ENCODE measurements at regions not wholly inside any gene's neighbourhood (a gene's known extent, or its start where the extent isn't known, plus 50 kb on each side); places are given as distances from the start of the nearest gene placed in this dataset.

DNA sequence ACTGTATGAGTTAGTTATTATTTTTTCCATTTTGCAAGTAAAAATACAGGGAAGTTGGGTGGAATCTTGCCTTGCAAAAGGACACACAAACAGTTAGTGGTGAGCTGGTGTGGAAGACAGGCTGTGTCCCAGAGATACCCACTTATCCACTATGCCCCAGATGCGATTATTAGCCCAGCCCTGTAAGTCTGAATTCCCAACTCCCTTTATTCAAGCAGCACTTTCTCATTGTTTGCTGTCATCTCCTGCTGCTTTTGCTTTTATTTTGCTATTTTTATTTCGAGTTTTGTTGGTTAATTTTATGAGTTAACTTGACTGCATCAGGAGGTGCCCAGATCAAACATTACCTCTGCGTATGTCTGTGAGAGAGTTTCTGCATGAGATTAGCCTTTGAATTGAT, 239.4 kb downstream of the DOK5 start:
- no peaks in the 10 kb centered on the region for H3K9me2 ChIP-seq (replicated peaks; ENCODE audit: low read depth, low read length)
- no peak overlapping the region for H3K4me2 ChIP-seq (ENCODE audit: low read depth, low read length, poor library complexity, severe bottlenecking)
- H3K27me3 ChIP-seq (ENCODE audit: insufficient read depth, low read length, poor library complexity, severe bottlenecking) = no peaks in the 10 kb centered on the region
- no peaks in the 10 kb centered on the region for H3K79me2 ChIP-seq (ENCODE audit: insufficient read depth, low read length)
- TF ChIP-seq EZH2phosphoT487 (IDR thresholded peaks at IDR 0.05; ENCODE audit: borderline replicate concordance) = no peak
- TF ChIP-seq, protein P1, sequence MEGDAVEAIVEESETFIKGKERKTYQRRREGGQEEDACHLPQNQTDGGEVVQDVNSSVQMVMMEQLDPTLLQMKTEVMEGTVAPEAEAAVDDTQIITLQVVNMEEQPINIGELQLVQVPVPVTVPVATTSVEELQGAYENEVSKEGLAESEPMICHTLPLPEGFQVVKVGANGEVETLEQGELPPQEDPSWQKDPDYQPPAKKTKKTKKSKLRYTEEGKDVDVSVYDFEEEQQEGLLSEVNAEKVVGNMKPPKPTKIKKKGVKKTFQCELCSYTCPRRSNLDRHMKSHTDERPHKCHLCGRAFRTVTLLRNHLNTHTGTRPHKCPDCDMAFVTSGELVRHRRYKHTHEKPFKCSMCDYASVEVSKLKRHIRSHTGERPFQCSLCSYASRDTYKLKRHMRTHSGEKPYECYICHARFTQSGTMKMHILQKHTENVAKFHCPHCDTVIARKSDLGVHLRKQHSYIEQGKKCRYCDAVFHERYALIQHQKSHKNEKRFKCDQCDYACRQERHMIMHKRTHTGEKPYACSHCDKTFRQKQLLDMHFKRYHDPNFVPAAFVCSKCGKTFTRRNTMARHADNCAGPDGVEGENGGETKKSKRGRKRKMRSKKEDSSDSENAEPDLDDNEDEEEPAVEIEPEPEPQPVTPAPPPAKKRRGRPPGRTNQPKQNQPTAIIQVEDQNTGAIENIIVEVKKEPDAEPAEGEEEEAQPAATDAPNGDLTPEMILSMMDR (conservative IDR thresholded peaks at IDR 0.05; ENCODE audit: low read length) = no peak
- H3K9ac ChIP-seq (ENCODE audit: low read depth, low read length, poor library complexity, severe bottlenecking) = no peak overlapping the region
- no peaks in the 10 kb centered on the region for H3K36me3 ChIP-seq (ENCODE audit: insufficient read depth, low read length)
- no peak overlapping the region for H3K4me3 ChIP-seq (ENCODE audit: low read length, poor library complexity, severe bottlenecking)
- H3K4me1 ChIP-seq (ENCODE audit: insufficient read depth, low read length, poor library complexity, severe bottlenecking) = no peaks in the 10 kb centered on the region
- H3F3A ChIP-seq (ENCODE audit: low read depth) = no peaks in the 10 kb centered on the region
- H4K20me1 ChIP-seq (ENCODE audit: insufficient read depth, low read length, poor library complexity, severe bottlenecking) = no peaks in the 10 kb centered on the region
- H3K9me3 ChIP-seq (ENCODE audit: insufficient read depth, low read depth, low read length) = no peaks in the 10 kb centered on the region
- H2AFZ ChIP-seq (ENCODE audit: low read length) = no peak overlapping the region

DNA sequence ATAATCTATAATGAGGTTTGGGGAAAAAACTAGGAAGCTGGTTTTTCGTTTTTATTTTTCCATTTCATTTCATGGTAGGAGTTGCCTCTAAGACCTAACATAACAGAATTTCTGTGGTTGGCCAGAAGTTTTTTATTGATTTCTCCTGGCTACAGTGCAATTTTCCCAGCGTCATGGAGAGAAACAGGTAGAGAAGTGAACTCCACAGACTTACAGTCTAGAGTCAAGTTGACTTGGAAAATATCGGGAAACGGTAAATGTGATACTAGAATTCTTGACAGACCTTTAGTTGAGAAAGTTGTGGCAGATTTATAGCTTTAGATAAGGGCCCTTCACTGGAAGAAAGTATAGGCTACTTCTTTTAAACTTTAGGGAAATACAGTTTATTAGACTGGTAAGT, 238.3 kb downstream of the DOK5 start:
- Histone ChIP-seq H3K9ac (ENCODE audit: low read depth, low read length, poor library complexity, severe bottlenecking) (no peak overlapping the region), H3K36me3 (ENCODE audit: insufficient read depth, low read length) (no peaks in the 10 kb centered on the region), H3K9me2 (replicated peaks; ENCODE audit: low read depth, low read length) (no peaks in the 10 kb centered on the region), H3K9me3 (ENCODE audit: insufficient read depth, low read depth, low read length) (no peaks in the 10 kb centered on the region), H4K20me1 (ENCODE audit: insufficient read depth, low read length, poor library complexity, severe bottlenecking) (no peaks in the 10 kb centered on the region), H3K79me2 (ENCODE audit: insufficient read depth, low read length) (no peaks in the 10 kb centered on the region), H3K27me3 (ENCODE audit: insufficient read depth, low read length, poor library complexity, severe bottlenecking) (no peaks in the 10 kb centered on the region), H2AFZ (ENCODE audit: low read length) (no peak overlapping the region), H3F3A (ENCODE audit: low read depth) (no peaks in the 10 kb centered on the region), H3K4me2 (ENCODE audit: low read depth, low read length, poor library complexity, severe bottlenecking) (no peak overlapping the region), H3K4me1 (ENCODE audit: insufficient read depth, low read length, poor library complexity, severe bottlenecking) (no peaks in the 10 kb centered on the region), H3K4me3 (ENCODE audit: low read length, poor library complexity, severe bottlenecking) (no peak overlapping the region)
- TF ChIP-seq, protein P1 (conservative IDR thresholded peaks at IDR 0.05; ENCODE audit: low read length) = no peak
- TF ChIP-seq EZH2phosphoT487 (IDR thresholded peaks at IDR 0.05; ENCODE audit: borderline replicate concordance) = no peak

DNA sequence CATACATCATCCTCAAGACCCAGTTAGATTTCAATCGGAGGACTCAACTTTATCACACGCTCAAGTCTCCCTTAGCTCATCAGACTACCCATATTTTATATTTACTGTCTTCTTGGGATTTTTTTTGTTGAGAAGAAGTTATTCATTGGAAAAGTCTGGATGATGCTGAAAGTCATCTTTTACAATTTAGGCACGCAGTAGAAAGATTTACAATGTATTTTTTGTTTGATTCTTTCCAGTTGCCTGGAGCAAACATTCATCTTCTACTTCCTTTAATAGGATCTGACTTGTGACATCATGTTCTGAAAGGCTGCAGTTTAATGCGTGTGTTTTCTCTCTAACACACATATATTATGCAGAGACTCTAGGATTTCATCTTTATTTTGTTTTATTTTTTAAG, 235.7 kb downstream of the DOK5 start:
- Histone ChIP-seq H3K36me3 (ENCODE audit: insufficient read depth, low read length) (no peaks in the 10 kb centered on the region), H3K4me1 (ENCODE audit: insufficient read depth, low read length, poor library complexity, severe bottlenecking) (no peaks in the 10 kb centered on the region), H3K4me2 (ENCODE audit: low read depth, low read length, poor library complexity, severe bottlenecking) (no peak overlapping the region), H3K4me3 (ENCODE audit: low read length, poor library complexity, severe bottlenecking) (no peak overlapping the region), H3K79me2 (ENCODE audit: insufficient read depth, low read length) (no peaks in the 10 kb centered on the region), H2AFZ (ENCODE audit: low read length) (no peak overlapping the region), H3F3A (ENCODE audit: low read depth) (no peaks in the 10 kb centered on the region), H3K9me2 (replicated peaks; ENCODE audit: low read depth, low read length) (no peaks in the 10 kb centered on the region), H3K27me3 (ENCODE audit: insufficient read depth, low read length, poor library complexity, severe bottlenecking) (no peaks in the 10 kb centered on the region), H4K20me1 (ENCODE audit: insufficient read depth, low read length, poor library complexity, severe bottlenecking) (no peaks in the 10 kb centered on the region), H3K9ac (ENCODE audit: low read depth, low read length, poor library complexity, severe bottlenecking) (no peak overlapping the region), H3K9me3 (ENCODE audit: insufficient read depth, low read depth, low read length) (no peaks in the 10 kb centered on the region)
- TF ChIP-seq EZH2phosphoT487 (IDR thresholded peaks at IDR 0.05; ENCODE audit: borderline replicate concordance) = no peak
- TF ChIP-seq, protein P1 (conservative IDR thresholded peaks at IDR 0.05; ENCODE audit: low read length) = no peak
